ENCODE measurements at regions not wholly inside any gene's neighbourhood (a gene's known extent, or its start where the extent isn't known, plus 50 kb on each side); places are given as distances from the start of the nearest gene placed in this dataset.

DNA sequence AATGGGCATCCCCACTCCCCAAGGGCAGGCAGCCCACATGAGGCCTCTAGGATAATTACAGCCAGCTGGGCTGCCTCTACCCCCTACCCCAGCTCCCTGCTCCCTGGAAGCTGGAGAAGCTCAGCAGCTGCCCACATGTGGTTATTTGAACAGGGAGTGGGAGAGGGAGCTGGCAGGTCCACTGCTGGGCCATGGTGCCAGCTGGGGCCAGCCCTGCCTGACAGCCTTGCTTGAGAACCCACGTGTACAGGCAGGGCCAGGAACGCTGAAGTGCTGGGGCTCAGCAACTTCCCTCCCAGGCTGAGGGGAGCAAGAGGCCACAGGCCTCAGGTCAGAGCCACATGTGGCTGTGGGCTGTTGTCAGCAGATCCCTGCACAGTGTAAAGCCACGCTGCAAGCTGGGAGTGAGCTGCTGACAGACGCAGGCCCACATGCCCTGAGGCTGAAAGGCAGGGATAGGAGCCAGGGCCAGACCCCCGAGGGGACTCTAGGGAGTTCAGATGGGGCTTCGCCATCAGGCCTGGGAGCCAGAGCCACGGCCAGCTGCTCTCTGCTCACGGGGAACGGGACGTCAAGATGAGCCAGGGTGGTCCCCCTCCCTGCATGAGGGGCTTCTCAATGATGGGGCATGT, 129.0 kb downstream of the SYF2 start:
- DNase-seq (ENCODE audit: low spot score), result no peak

- DNase-seq (ENCODE audit: low spot score), result no peak
These were observed 132.0 kb downstream of the SYF2 start for GRCh38 chr1:25100151-25100833.

GRCh38 chr1:25099343-25099951, 132.9 kb downstream of the SYF2 start:
- peak; percentile 3 for DNase-seq (ENCODE audit: low spot score)

GRCh38 chr1:25098717-25099116, 133.6 kb downstream of the SYF2 start:
- no peak for DNase-seq (ENCODE audit: low spot score)

GRCh38 chr1:25096307-25097150, 135.8 kb downstream of the SYF2 start:
- no peak for DNase-seq (ENCODE audit: low spot score)

- DNase-seq (ENCODE audit: low spot score), result no peak
These were observed 136.6 kb downstream of the SYF2 start for GRCh38 chr1:25095635-25096200.

DNA sequence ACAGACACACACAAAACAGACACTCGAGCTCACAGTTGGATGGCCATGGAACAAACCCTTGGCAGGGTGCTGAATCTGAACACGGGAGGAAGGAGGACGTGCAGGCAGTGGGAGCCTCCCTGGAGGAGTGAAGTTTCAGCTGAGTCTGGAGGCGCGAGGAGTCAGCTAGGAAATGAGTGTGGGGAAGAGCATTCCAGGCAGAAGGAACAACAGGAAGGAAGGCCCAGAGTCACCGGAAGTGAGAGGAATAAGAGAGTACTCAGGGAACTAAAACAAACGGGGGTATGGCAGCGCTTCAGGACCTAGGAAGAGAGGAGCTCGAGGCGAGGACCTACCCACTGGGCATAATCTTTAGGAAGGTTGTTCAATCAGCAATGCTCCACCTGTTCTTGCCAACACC, 137.3 kb downstream of the SYF2 start:
- DNase-seq (ENCODE audit: low spot score), result no peak

DNA sequence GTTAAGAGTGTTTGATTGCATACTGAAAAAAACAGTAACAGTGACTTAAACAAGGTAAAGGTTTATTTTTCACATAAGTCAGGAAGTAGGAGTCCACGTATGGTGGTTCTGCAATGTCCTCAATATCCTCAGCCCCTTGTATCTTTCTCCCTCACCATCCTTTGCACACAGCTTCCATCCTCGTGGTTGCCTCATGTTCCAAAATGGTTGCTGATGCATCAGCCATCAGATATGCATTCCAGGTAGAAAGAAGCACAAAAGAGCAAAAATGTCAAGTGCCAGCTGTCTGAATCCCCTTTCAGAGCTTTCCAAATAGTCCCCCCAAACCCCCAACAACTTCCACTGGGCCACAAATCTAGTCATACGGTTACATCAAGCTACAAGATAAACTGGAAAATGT, 138.1 kb downstream of the SYF2 start:
- no peak for DNase-seq (ENCODE audit: low spot score)

- DNase-seq (ENCODE audit: low spot score), result no peak
These were observed 140.6 kb downstream of the SYF2 start for GRCh38 chr1:25091658-25092057.

DNA sequence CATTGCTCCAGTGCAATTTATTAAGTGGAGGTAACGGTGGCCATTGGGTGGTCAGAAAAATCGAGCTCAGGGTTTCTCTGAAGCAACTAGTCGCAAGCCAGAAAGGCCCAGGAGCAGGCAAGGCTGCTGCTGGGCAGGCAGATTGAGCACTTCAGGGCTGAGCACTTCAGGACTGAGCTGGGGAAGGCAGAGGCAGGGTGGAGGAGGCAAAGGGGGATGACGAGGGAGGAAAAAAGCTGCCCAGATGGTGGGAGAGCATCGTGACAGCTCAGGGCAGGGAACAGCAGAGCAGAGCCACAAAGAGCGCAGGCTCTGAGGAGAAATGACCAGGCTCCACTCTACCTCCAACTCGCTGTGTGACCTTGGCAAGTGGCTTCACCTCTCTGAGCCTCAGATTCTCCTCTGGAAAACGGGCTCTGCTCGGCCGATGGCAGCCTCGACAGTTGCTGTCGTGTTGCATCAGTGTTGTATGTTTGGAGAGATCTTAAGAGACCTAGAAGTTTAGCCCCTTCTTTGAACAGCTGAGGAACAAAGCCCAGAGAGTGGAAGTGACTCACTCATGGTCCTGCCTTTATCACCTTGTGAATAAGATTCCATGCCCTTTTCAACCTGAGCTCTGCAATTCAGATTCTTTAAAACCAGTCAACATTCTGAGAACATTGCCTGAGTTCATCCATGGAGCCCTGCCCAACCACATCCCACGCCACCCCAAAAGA, 141.4 kb downstream of the SYF2 start:
- DNase-seq (ENCODE audit: low spot score), result no peak

DNA sequence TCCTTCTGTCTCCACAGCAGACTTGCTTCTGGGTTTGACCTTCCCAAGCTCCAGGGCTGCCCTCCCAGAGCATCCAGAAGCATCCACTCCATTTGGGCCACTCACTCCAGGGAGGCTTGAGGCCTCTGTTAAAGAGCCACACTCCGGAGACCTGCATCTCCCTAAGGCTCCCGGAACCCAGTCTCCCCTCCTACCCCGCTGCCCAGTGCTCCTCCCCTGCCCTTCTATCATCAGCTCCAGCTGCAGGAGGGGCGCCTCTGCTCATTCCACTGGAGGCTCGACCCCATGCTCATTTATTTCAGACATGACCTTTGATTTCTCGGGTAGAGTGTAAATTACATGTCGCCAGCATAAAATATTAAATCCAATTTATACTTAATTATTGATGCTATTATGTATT, 142.5 kb downstream of the SYF2 start:
- no peak for DNase-seq (ENCODE audit: low spot score)

- no peak for DNase-seq (ENCODE audit: low spot score)
These were observed 143.4 kb downstream of the SYF2 start for GRCh38 chr1:25088946-25089345.

DNA sequence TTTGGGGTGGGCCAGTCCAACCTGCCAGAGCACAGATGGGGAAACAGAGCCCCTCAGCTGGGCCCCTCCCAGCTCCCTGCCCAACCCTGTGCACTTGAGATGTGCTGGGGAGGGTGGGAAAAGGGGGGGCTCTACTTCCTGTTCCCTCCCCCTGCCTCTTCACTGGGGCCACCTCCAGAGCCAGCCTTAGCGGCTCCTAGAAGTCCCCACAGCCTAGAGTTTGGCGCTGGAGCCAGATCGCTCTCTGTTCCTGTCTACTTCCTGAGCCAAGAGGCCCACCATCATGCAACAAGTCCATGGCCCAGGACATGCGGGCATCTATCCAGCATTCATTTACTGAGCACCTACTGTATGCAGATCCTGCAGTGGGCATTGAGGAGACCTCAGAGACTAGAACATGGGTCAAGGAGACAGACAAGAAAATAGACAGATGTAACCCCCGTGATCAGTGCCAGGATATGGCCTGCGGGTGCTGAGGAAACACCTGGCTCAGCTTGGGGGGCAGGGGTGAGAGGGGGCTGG, 144.1 kb downstream of the SYF2 start:
- DNase-seq (ENCODE audit: low spot score), result no peak

DNA sequence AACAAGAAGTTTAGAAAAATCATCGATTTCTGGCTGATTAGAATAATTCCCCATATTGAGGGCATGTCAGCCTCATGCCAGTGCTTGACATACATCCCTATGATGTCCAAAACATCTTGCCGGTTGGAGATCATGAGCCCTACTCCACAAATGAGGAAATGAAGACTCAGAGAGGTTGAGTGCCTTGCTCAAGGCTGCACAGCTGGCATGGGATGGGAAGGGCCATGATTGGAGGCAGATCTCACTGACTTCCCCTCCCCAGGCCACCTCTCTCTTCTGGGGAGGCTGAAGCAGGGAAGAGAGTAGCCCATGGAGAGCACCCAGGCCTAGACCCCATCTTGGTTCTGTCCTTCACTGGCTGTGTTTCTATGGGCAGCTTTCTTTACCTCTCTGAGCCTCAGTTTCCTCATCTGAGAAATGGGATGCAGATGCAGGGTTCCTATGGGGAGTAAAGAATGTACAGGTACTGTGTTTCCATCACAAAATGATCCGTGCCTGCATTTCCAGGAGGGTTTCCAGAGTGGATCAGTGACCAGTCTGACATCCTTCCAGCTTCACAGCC, 145.7 kb downstream of the SYF2 start:
- no peak for DNase-seq (ENCODE audit: low spot score)

DNA sequence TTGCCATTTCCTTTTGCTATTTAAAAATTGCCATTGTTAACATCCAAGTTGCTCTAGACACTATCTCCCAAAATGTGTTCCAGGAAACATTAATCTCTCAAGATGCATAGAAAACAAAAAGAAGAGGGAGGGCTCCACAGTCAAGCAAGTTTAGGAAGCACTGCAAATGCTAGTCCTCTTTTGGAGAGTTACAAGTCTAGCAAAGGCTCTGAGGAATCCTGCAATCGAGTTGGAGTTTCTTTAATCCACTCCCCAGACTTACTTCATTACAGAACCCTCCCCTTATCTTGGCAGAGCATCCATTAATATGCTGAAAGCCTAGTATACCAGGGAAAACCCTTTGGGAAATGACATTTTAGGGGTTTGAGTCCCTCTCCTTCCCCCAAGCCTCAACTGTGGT, 147.9 kb downstream of the SYF2 start:
- no peak for DNase-seq (ENCODE audit: low spot score)

GRCh38 chr1:25083481-25084345, 148.6 kb downstream of the SYF2 start:
- DNase-seq (ENCODE audit: low spot score), result no peak

DNA sequence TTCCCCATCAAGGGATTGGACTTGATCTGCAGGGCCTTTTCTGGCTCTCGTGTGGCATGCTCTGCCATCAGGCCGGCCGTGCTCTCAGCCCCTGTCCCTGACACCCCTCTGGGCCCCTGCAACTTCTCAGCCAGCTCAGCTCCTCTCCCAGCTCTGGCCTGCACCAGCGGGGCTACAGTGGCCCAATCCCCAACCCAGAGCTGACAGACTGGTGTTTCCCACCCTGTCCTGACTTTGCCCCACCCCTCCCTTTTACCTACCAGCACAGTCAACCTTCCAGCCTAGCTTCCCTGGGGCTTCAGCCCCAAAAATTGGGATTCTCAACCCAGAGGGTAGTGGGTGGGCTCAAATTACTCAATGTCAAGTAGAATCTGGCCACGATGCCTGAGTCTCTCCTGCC, 149.3 kb downstream of the SYF2 start:
- no peak for DNase-seq (ENCODE audit: low spot score)

- DNase-seq (ENCODE audit: low spot score), result no peak
These were observed 149.9 kb downstream of the SYF2 start for GRCh38 chr1:25082216-25082899.

GRCh38 chr1:25081496-25081895, 150.8 kb downstream of the SYF2 start:
- DNase-seq (ENCODE audit: low spot score), result no peak

Data from cerebellar cortex (tissue), 1 donor.